Aorta (tissue), 5 donors: ENCODE measurements at regions not wholly inside any gene's neighbourhood (a gene's known extent, or its start where the extent isn't known, plus 50 kb on each side); places are given as distances from the start of the nearest gene placed in this dataset.

Source experiments
- ATAC-seq: fragments of 200-7000 bp; cut with Tn5 transposase; one replicate; pipeline ENCODE4 v1.9.1; 2022; ENCODE audit warnings: moderate library complexity; ENCODE audit not compliant: low FRiP score
- DNase-seq, 2 donors: peaks; one replicate each; pipeline ENCODE4 v3.0.0-alpha.2; 2020
- H3K27ac ChIP-seq, 2 donors: one replicate each; pipeline ENCODE4 v1.5.1; 2013; ENCODE audit warnings: low read length in 2 of 2, mild to moderate bottlenecking in 2 of 2, moderate library complexity in 2 of 2, control low read depth in 1 of 2, inconsistent platforms in 1 of 2, low read depth in 1 of 2
- H3K27me3 ChIP-seq, 2 donors: one replicate each; pipeline ENCODE4 v1.6.1; 2013; ENCODE audit warnings: control low read depth in 1 of 2, low read length in 1 of 2, mild to moderate bottlenecking in 1 of 2, moderate library complexity in 1 of 2; ENCODE audit not compliant: insufficient read depth in 2 of 2, control insufficient read depth in 1 of 2
- H3K36me3 ChIP-seq, 2 donors: one replicate each; pipeline ENCODE4 v1.6.1; 2013; ENCODE audit warnings: control low read depth in 1 of 2, low read length in 1 of 2, mild to moderate bottlenecking in 1 of 2; ENCODE audit not compliant: insufficient read depth in 2 of 2, control insufficient read depth in 1 of 2
- H3K4me1 ChIP-seq, 2 donors: one replicate each; pipeline ENCODE4 v1.6.1; 2013; ENCODE audit warnings: low read length in 2 of 2, control low read depth in 1 of 2, mild to moderate bottlenecking in 1 of 2, moderate library complexity in 1 of 2; ENCODE audit not compliant: insufficient read depth in 2 of 2, control insufficient read depth in 1 of 2
- H3K4me3 ChIP-seq, 2 donors: one replicate each; pipeline ENCODE4 v1.5.1; 2013; ENCODE audit warnings: low read length in 2 of 2, control low read depth in 1 of 2, mild to moderate bottlenecking in 1 of 2
- H3K9me3 ChIP-seq: one replicate; pipeline ENCODE4 v1.6.1; 2013; ENCODE audit warnings: mild to moderate bottlenecking, low read length; ENCODE audit not compliant: control insufficient read depth
- WGBS, 2 donors: extraction: QIAGEN DNeasy Blood & Tissue Kit; methylation state at CpG; one replicate each; pipeline ENCODE4 v1.1.7; 2013; 5-methylcytosine and 5-hydroxymethylcytosine counted together
- intact Hi-C, 2 donors: fragments of 100-400 bp; cut with DNase I; formaldehyde crosslinking; loops; one replicate each; pipeline versions ENCODE4 v1.14.2 to v1.15.0; 2022
- donor health status: healthy with polysubstance abuse.
- donor health status: Bipolar disorder and iron deficiency.
- donor health status: DM: no; HTN: no; CAD: no.
- donor health status: DM: no; HTN: no; CAD: no.
- donor health status: DM: yes; HTN: yes; CAD: no.

DNA sequence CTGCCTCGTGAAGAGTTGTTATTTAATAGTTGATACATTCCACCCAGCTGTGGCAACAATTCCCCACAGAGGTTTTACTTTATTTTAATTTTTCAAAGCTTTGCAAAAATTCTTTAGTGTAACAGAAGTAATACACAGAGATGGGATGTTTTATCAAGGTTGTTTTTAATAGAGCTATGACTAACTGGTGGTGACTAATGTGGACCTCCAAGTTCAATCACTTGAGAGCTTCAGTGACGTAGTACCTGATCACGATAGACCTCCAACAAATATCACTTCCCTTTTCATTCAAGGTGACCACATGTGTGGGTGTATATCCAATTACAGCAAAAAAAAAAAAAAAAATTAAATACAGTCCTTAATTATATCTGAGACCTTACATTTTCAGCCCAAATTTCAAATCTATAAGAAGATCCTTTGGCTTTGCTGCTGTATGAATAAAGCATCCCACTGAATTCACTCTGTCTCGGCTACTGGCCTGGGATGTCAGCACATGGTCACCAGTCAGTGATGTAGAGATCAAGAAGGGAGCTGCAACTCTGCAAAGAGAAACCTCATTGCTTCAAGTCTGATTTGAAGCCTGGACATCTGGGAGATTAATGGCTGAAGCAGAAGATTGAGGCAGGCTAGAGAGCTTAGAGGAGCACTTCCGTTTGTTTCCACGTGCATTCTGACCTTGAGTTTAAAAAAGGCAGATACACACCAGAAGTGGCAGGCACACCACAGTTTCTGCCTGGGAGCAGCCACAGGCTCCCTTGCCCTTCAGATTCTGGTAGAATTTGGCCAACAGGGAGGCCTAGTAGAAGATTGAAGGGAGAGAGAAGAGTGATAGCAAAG is 345.9 kb upstream of the NOCT start:
- H3K4me3 ChIP-seq = no peak overlapping the region
- 91% methylated on average over 6 of the region's 6 CpGs for WGBS, 2 donors
- no peaks in the 10 kb centered on the region for H3K27me3 ChIP-seq
- DNase-seq (no peak), ATAC-seq (no peak)
- no peak overlapping the region for H3K27ac ChIP-seq
- H3K9me3 ChIP-seq = no peaks in the 10 kb centered on the region
- intact Hi-C loops = loop anchor here in 1 of 2 donors (5.0 kb wide), 1 partner anchor 477 kb away; no protein-coding TSS in a partner anchor
- H3K4me1 ChIP-seq = no peaks in the 10 kb centered on the region
- no peaks in the 10 kb centered on the region for H3K36me3 ChIP-seq

DNA sequence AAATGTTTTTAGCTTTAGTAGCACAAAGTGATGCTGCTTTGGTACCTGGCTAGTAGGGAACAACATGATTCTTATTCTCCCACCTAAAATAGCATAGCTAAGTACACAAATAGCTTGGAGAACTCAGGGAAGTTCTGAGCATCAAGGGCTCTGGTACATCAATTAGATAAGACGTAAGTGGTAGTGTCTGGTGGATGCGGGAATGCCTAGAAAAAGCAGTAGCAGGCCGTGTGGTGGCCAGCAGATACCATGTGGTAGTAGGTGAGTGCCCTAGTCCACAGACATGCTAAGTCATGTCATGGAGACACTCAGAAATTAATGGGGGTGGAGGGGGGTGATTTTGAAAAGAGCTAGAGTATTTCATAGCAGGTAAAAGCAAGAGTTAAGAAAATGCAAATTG is 347.3 kb upstream of the NOCT start:
- intact Hi-C loops = no loop called here
- Histone ChIP-seq H3K4me3 (no peak overlapping the region), H3K27me3 (no peaks in the 10 kb centered on the region), H3K27ac (no peak overlapping the region), H3K4me1 (no peaks in the 10 kb centered on the region), H3K9me3 (no peaks in the 10 kb centered on the region), H3K36me3 (no peaks in the 10 kb centered on the region)
- no peak for DNase-seq
- ATAC-seq = no peak
- WGBS, 2 donors = 97% methylated on average over 3 of the region's 3 CpGs

DNA sequence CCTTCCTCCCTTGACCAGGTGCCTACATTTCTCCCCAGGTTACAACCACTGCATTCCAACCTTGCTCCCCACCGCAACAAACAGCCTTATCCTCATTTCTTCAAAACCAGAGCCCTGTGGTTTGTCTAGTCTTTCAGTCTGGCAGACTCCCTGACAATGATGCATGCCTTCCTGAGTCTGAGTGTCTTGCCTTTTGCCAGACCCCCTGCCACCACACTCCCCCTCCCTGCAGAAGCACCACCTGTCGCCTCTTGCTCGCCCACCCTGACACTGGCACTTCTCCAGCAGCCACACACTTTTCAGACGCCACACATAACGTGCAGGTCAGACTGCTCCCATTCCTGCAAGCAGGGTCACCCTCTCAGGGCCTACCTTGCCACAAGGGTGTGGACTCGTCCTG is 349.2 kb upstream of the NOCT start:
- no peak overlapping the region for H3K27ac ChIP-seq
- 95 to 97% methylated on average over 6 of the region's 6 CpGs for WGBS, 2 donors
- no peaks in the 10 kb centered on the region for H3K36me3 ChIP-seq
- no peak for DNase-seq
- no peaks in the 10 kb centered on the region for H3K27me3 ChIP-seq
- ATAC-seq = no peak
- H3K9me3 ChIP-seq = no peaks in the 10 kb centered on the region
- intact Hi-C loops = no loop called here
- no peaks in the 10 kb centered on the region for H3K4me1 ChIP-seq
- H3K4me3 ChIP-seq = no peak overlapping the region

- intact Hi-C loops = no loop called here
- H3K27me3 ChIP-seq = no peaks in the 10 kb centered on the region
Observed at GRCh38 chr4:138665851-138666250, 349.7 kb upstream of the NOCT start.

GRCh38 chr4:138663883-138664282 is 351.7 kb upstream of the NOCT start:
- H3K4me3 ChIP-seq = no peak overlapping the region
- intact Hi-C loops = no loop called here
- DNase-seq (no peak), ATAC-seq (no peak)
- no peaks in the 10 kb centered on the region for H3K36me3 ChIP-seq
- no peaks in the 10 kb centered on the region for H3K9me3 ChIP-seq
- no peaks in the 10 kb centered on the region for H3K4me1 ChIP-seq
- no peaks in the 10 kb centered on the region for H3K27me3 ChIP-seq
- WGBS, 2 donors = 55 to 56% methylated on average over 4 of the region's 4 CpGs
- H3K27ac ChIP-seq = no peak overlapping the region

More at GRCh38 chr4:138665851-138666250, 349.7 kb upstream of the NOCT start:
- H3K9me3 ChIP-seq = no peaks in the 10 kb centered on the region
- ATAC-seq (no peak), DNase-seq (no peak)
- no peak overlapping the region for H3K27ac ChIP-seq
- WGBS, 2 donors = 96% methylated on average over 4 of the region's 4 CpGs
- H3K4me1 ChIP-seq = no peaks in the 10 kb centered on the region
- H3K36me3 ChIP-seq = no peaks in the 10 kb centered on the region
- H3K4me3 ChIP-seq = no peak overlapping the region

- no peak for DNase-seq
- intact Hi-C loops = no loop called here
- no peaks in the 10 kb centered on the region for H3K4me1 ChIP-seq
- no peak overlapping the region for H3K4me3 ChIP-seq
- no peaks in the 10 kb centered on the region for H3K36me3 ChIP-seq
- WGBS, 2 donors = 97 to 98% methylated on average over 6 of the region's 6 CpGs
- no peak for ATAC-seq
- no peaks in the 10 kb centered on the region for H3K9me3 ChIP-seq
- no peak overlapping the region for H3K27ac ChIP-seq
- no peaks in the 10 kb centered on the region for H3K27me3 ChIP-seq
Observed at GRCh38 chr4:138659812-138660316, 355.7 kb upstream of the NOCT start.

GRCh38 chr4:138659037-138659811 is 356.4 kb upstream of the NOCT start:
- H3K27me3 ChIP-seq = no peaks in the 10 kb centered on the region
- H3K4me3 ChIP-seq = no peak overlapping the region
- no peaks in the 10 kb centered on the region for H3K36me3 ChIP-seq
- no peak overlapping the region for H3K27ac ChIP-seq
- H3K4me1 ChIP-seq = no peaks in the 10 kb centered on the region
- no peak for ATAC-seq
- no peak for DNase-seq
- intact Hi-C loops = no loop called here
- 76 to 81% methylated on average over 11 of the region's 11 CpGs for WGBS, 2 donors
- no peaks in the 10 kb centered on the region for H3K9me3 ChIP-seq

- H3K27me3 ChIP-seq = no peaks in the 10 kb centered on the region
- H3K4me3 ChIP-seq = no peak overlapping the region
- no peak for ATAC-seq
- no peaks in the 10 kb centered on the region for H3K4me1 ChIP-seq
- no peak for DNase-seq
- H3K36me3 ChIP-seq = no peaks in the 10 kb centered on the region
- no peak overlapping the region for H3K27ac ChIP-seq
- WGBS, 2 donors = 47 to 98% methylated on average over 2 of the region's 2 CpGs
- intact Hi-C loops = no loop called here
- H3K9me3 ChIP-seq = no peaks in the 10 kb centered on the region
Observed at GRCh38 chr4:138658518-138658917, 357.1 kb upstream of the NOCT start.
